ENCODE measurements at regions not wholly inside any gene's neighbourhood (a gene's known extent, or its start where the extent isn't known, plus 50 kb on each side); places are given as distances from the start of the nearest gene placed in this dataset.
A peak's percentile ranks its signal among the peaks of the same experiment; 100 is the strongest.

- no peaks in the 10 kb centered on the region for H3K27me3 ChIP-seq (ENCODE audit: low read depth, low read length)
- no peaks in the 10 kb centered on the region for H3K9me3 ChIP-seq (ENCODE audit: insufficient read depth, low read length)
- H3K4me3 ChIP-seq (ENCODE audit: low read length): no peak overlapping the region
- no peak overlapping the region for H3K4me2 ChIP-seq (ENCODE audit: low read length)
- no peak overlapping the region for H3K9ac ChIP-seq (ENCODE audit: low read length)
- no peak for TF ChIP-seq EZH2phosphoT487 (IDR thresholded peaks at IDR 0.05; ENCODE audit: low read depth)
- TF ChIP-seq, protein P1, sequence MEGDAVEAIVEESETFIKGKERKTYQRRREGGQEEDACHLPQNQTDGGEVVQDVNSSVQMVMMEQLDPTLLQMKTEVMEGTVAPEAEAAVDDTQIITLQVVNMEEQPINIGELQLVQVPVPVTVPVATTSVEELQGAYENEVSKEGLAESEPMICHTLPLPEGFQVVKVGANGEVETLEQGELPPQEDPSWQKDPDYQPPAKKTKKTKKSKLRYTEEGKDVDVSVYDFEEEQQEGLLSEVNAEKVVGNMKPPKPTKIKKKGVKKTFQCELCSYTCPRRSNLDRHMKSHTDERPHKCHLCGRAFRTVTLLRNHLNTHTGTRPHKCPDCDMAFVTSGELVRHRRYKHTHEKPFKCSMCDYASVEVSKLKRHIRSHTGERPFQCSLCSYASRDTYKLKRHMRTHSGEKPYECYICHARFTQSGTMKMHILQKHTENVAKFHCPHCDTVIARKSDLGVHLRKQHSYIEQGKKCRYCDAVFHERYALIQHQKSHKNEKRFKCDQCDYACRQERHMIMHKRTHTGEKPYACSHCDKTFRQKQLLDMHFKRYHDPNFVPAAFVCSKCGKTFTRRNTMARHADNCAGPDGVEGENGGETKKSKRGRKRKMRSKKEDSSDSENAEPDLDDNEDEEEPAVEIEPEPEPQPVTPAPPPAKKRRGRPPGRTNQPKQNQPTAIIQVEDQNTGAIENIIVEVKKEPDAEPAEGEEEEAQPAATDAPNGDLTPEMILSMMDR (IDR thresholded peaks at IDR 0.05; ENCODE audit: low read depth, low read length): no peak
- H4K20me1 ChIP-seq (ENCODE audit: insufficient read depth, low read length): no peaks in the 10 kb centered on the region
- H3K79me2 ChIP-seq (ENCODE audit: low read length): no peaks in the 10 kb centered on the region
- no peaks in the 10 kb centered on the region for H3K4me1 ChIP-seq (ENCODE audit: low read length)
- no peak overlapping the region for H3K27ac ChIP-seq (ENCODE audit: low read length)
- no peaks in the 10 kb centered on the region for H3K36me3 ChIP-seq (replicated peaks; ENCODE audit: low read depth, low read length)
- no peak overlapping the region for H2AFZ ChIP-seq (ENCODE audit: low read depth, low read length)
Measured at GRCh38 chr14:44766285-44766684, 195.5 kb downstream of the KLHL28 start.

DNA sequence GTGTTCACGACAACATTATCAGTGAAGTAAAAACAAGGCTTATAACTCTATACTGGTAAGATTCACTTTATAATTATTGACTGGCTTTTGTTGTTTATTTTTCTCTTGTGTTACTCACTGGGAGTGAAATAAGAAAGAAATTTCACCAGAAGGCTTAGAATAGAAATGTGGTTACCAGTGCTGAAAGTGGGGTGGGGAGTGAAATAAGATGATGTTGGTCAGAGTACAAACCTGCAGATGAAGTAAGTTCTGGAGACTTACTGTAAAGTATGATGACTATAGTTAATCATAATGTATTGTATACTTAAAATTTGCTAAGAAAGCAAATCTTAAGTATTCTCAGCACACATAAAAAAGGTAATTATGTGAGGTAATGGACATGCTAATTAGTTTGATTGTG is 198.4 kb downstream of the KLHL28 start:
- H3K4me1 ChIP-seq (ENCODE audit: low read length): peaks cover 8% of the 10 kb centered on the region
- no peaks in the 10 kb centered on the region for H3K27me3 ChIP-seq (ENCODE audit: low read depth, low read length)
- no peak overlapping the region for H3K4me3 ChIP-seq (ENCODE audit: low read length)
- no peak for TF ChIP-seq EZH2phosphoT487 (IDR thresholded peaks at IDR 0.05; ENCODE audit: low read depth)
- TF ChIP-seq, protein P1 (IDR thresholded peaks at IDR 0.05; ENCODE audit: low read depth, low read length): no peak
- no peak overlapping the region for H3K4me2 ChIP-seq (ENCODE audit: low read length)
- no peak overlapping the region for H3K27ac ChIP-seq (ENCODE audit: low read length)
- no peaks in the 10 kb centered on the region for H3K79me2 ChIP-seq (ENCODE audit: low read length)
- no peak overlapping the region for H2AFZ ChIP-seq (ENCODE audit: low read depth, low read length)
- no peaks in the 10 kb centered on the region for H3K36me3 ChIP-seq (replicated peaks; ENCODE audit: low read depth, low read length)
- H3K9ac ChIP-seq (ENCODE audit: low read length): no peak overlapping the region
- no peaks in the 10 kb centered on the region for H3K9me3 ChIP-seq (ENCODE audit: insufficient read depth, low read length)
- no peaks in the 10 kb centered on the region for H4K20me1 ChIP-seq (ENCODE audit: insufficient read depth, low read length)

- Histone ChIP-seq H3K9ac (ENCODE audit: low read length) (no peak overlapping the region), H3K4me3 (ENCODE audit: low read length) (no peak overlapping the region), H4K20me1 (ENCODE audit: insufficient read depth, low read length) (no peaks in the 10 kb centered on the region), H3K36me3 (replicated peaks; ENCODE audit: low read depth, low read length) (no peaks in the 10 kb centered on the region), H3K9me3 (ENCODE audit: insufficient read depth, low read length) (no peaks in the 10 kb centered on the region), H3K4me2 (ENCODE audit: low read length) (peak overlapping the region; percentile 4), H3K27me3 (ENCODE audit: low read depth, low read length) (no peaks in the 10 kb centered on the region), H3K4me1 (ENCODE audit: low read length) (peaks cover 8% of the 10 kb centered on the region), H3K27ac (ENCODE audit: low read length) (no peak overlapping the region), H3K79me2 (ENCODE audit: low read length) (no peaks in the 10 kb centered on the region), H2AFZ (ENCODE audit: low read depth, low read length) (peak overlapping the region; percentile 10; the same call in 1 of the 2 replicates)
- TF ChIP-seq EZH2phosphoT487 (IDR thresholded peaks at IDR 0.05; ENCODE audit: low read depth): no peak
Measured at GRCh38 chr14:44759277-44759676, 202.5 kb downstream of the KLHL28 start.

- Histone ChIP-seq H3K27ac (ENCODE audit: low read length) (no peak overlapping the region), H3K9me3 (ENCODE audit: insufficient read depth, low read length) (no peaks in the 10 kb centered on the region), H2AFZ (ENCODE audit: low read depth, low read length) (no peak overlapping the region), H4K20me1 (ENCODE audit: insufficient read depth, low read length) (no peaks in the 10 kb centered on the region), H3K4me2 (ENCODE audit: low read length) (no peak overlapping the region), H3K9ac (ENCODE audit: low read length) (no peak overlapping the region), H3K79me2 (ENCODE audit: low read length) (no peaks in the 10 kb centered on the region), H3K4me3 (ENCODE audit: low read length) (no peak overlapping the region), H3K27me3 (ENCODE audit: low read depth, low read length) (no peaks in the 10 kb centered on the region), H3K4me1 (ENCODE audit: low read length) (peaks cover 8% of the 10 kb centered on the region), H3K36me3 (replicated peaks; ENCODE audit: low read depth, low read length) (no peaks in the 10 kb centered on the region)
- TF ChIP-seq, protein P1 (IDR thresholded peaks at IDR 0.05; ENCODE audit: low read depth, low read length): no peak
- no peak for TF ChIP-seq EZH2phosphoT487 (IDR thresholded peaks at IDR 0.05; ENCODE audit: low read depth)
Measured at GRCh38 chr14:44756554-44756953, 205.2 kb downstream of the KLHL28 start.

DNA sequence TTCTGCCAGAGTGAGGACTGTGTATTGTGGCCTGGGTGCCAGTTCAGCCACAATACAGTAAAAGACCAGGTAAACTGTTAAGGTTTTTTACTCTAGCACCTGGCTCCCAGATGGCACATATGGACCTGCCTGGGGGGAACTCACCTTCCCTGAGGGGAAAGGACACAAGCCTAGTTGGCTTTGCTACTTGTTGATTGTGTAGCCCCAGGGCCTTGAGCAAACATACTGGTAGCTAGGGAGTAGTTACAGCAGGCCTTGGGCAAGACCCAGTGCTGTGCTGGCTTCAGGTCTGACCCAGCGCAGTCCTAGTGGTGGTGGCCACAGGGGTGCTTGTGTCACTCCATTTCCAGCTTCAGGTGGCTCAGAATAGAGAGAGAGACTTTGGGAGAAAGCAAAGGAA is 216.4 kb downstream of the KLHL28 start:
- Histone ChIP-seq H3K9me3 (ENCODE audit: insufficient read depth, low read length) (no peaks in the 10 kb centered on the region), H3K4me3 (ENCODE audit: low read length) (no peak overlapping the region), H3K4me1 (ENCODE audit: low read length) (no peaks in the 10 kb centered on the region), H2AFZ (ENCODE audit: low read depth, low read length) (no peak overlapping the region), H4K20me1 (ENCODE audit: insufficient read depth, low read length) (no peaks in the 10 kb centered on the region), H3K27ac (ENCODE audit: low read length) (no peak overlapping the region), H3K4me2 (ENCODE audit: low read length) (no peak overlapping the region), H3K9ac (ENCODE audit: low read length) (no peak overlapping the region), H3K27me3 (ENCODE audit: low read depth, low read length) (no peaks in the 10 kb centered on the region), H3K79me2 (ENCODE audit: low read length) (no peaks in the 10 kb centered on the region), H3K36me3 (replicated peaks; ENCODE audit: low read depth, low read length) (no peaks in the 10 kb centered on the region)
- TF ChIP-seq, protein P1 (IDR thresholded peaks at IDR 0.05; ENCODE audit: low read depth, low read length): no peak
- TF ChIP-seq EZH2phosphoT487 (IDR thresholded peaks at IDR 0.05; ENCODE audit: low read depth): no peak
